CD4-positive, CD25-positive, alpha-beta regulatory T cell (primary cell): ENCODE measurements at regions not wholly inside any gene's neighbourhood (a gene's known extent, or its start where the extent isn't known, plus 50 kb on each side); places are given as distances from the start of the nearest gene placed in this dataset.
A peak's percentile ranks its signal among the peaks of the same experiment; 100 is the strongest.
"Not testable (repeated sequence)": the region's sequence is repeated elsewhere in the genome, so short reads cannot be mapped to it uniquely, and the experiment has no call there.

Experiments used
- ATAC-seq, 2 donors: fragments of 150-1000 bp; cut with Tn5 transposase; one replicate each; pipeline ENCODE4 v1.10.0; 2021; ENCODE audit warnings: low read depth in 2 of 2, moderate number of reproducible peaks in 2 of 2, moderate library complexity in 1 of 2
- DNase-seq, 3 donors: peaks; one replicate each; pipeline versions ENCODE4 v3.0.0 to v3.0.0-alpha.2; 2012 to 2022; ENCODE audit warnings: mixed read lengths in 1 of 3
- H3K27ac ChIP-seq: one replicate; pipeline ENCODE4 v1.7.0; 2013; ENCODE audit warnings: mild to moderate bottlenecking, low read length; ENCODE audit not compliant: insufficient read depth, poor library complexity, severe bottlenecking
- H3K27me3 ChIP-seq: one replicate; pipeline ENCODE4 v1.7.0; 2013; ENCODE audit warnings: low read length; ENCODE audit not compliant: control insufficient read depth, insufficient read depth
- H3K36me3 ChIP-seq: one replicate; pipeline ENCODE4 v1.7.0; 2013; ENCODE audit warnings: mild to moderate bottlenecking, low read length, moderate library complexity; ENCODE audit not compliant: control insufficient read depth, insufficient read depth
- H3K4me1 ChIP-seq: 2 replicates; pipeline ENCODE4 v1.7.0; 2013; ENCODE audit warnings: mild to moderate bottlenecking, low read length; ENCODE audit not compliant: insufficient read depth, control insufficient read depth, poor library complexity, severe bottlenecking
- H3K4me3 ChIP-seq: one replicate; pipeline ENCODE4 v1.7.0; 2013; ENCODE audit warnings: low read depth, mild to moderate bottlenecking, low read length, moderate library complexity
- H3K9me3 ChIP-seq, 2 experiments: 1 replicate in 1 of 2; 2 replicates in 1 of 2; pipeline ENCODE4 v1.7.0; 2013; ENCODE audit warnings: low read length in 2 of 2, mild to moderate bottlenecking in 1 of 2, moderate library complexity in 1 of 2; ENCODE audit not compliant: control insufficient read depth in 2 of 2
- H3K27ac Mint-ChIP-seq, 3 donors: one replicate each; pipeline ENCODE4 v1.8.0; 2020 to 2022; ENCODE audit warnings: mild to moderate bottlenecking in 3 of 3, mixed read lengths in 3 of 3, moderate library complexity in 2 of 3
- H3K27me3 Mint-ChIP-seq: one replicate; pipeline ENCODE4 v1.8.0; 2022; ENCODE audit warnings: mild to moderate bottlenecking, mixed read lengths
- H3K36me3 Mint-ChIP-seq: one replicate; pipeline ENCODE4 v1.8.0; 2020; ENCODE audit warnings: mixed read lengths
- H3K4me1 Mint-ChIP-seq, 4 donors: one replicate each; pipeline ENCODE4 v1.8.0; 2020 to 2022; ENCODE audit warnings: mixed read lengths in 4 of 4, mild to moderate bottlenecking in 1 of 4
- H3K4me3 Mint-ChIP-seq, 4 donors: one replicate each; pipeline ENCODE4 v1.8.0; 2020 to 2022; ENCODE audit warnings: mild to moderate bottlenecking in 4 of 4, mixed read lengths in 4 of 4, moderate library complexity in 3 of 4
- H3K9me3 Mint-ChIP-seq, 7 donors: one replicate each; pipeline ENCODE4 v1.8.0; 2020 to 2022; ENCODE audit warnings: mixed read lengths in 7 of 7, mild to moderate bottlenecking in 3 of 7, moderate library complexity in 2 of 7

GRCh38 chr2:91772240-91772937, 3080.9 kb downstream of the RPIA start:
- not testable (repeated sequence) for H3K27me3 Mint-ChIP-seq, H3K27ac ChIP-seq, H3K36me3 ChIP-seq, H3K27ac Mint-ChIP-seq, H3K4me1 Mint-ChIP-seq, H3K4me3 ChIP-seq, H3K4me1 ChIP-seq, H3K9me3 Mint-ChIP-seq, DNase-seq, H3K9me3 ChIP-seq, H3K4me3 Mint-ChIP-seq, H3K36me3 Mint-ChIP-seq, H3K27me3 ChIP-seq
- peak in 1 of 2 donors; percentile 13 for ATAC-seq

GRCh38 chr2:91773810-91774209, 3082.3 kb downstream of the RPIA start:
- not testable (repeated sequence) for DNase-seq, H3K27ac ChIP-seq, H3K27ac Mint-ChIP-seq, H3K4me3 Mint-ChIP-seq, H3K36me3 ChIP-seq, ATAC-seq, H3K36me3 Mint-ChIP-seq, H3K27me3 Mint-ChIP-seq, H3K9me3 Mint-ChIP-seq, H3K27me3 ChIP-seq, H3K4me1 Mint-ChIP-seq, H3K4me3 ChIP-seq, H3K4me1 ChIP-seq, H3K9me3 ChIP-seq

GRCh38 chr2:91775193-91775592, 3083.7 kb downstream of the RPIA start:
- H3K36me3 Mint-ChIP-seq, H3K27me3 Mint-ChIP-seq, DNase-seq, H3K27ac ChIP-seq, H3K4me1 Mint-ChIP-seq, H3K4me3 ChIP-seq, H3K36me3 ChIP-seq, ATAC-seq, H3K4me3 Mint-ChIP-seq, H3K27ac Mint-ChIP-seq, H3K27me3 ChIP-seq, H3K9me3 Mint-ChIP-seq, H3K4me1 ChIP-seq, H3K9me3 ChIP-seq: not testable (repeated sequence)

- H3K36me3 ChIP-seq, ATAC-seq, H3K9me3 Mint-ChIP-seq, H3K4me3 Mint-ChIP-seq, H3K27me3 Mint-ChIP-seq, H3K9me3 ChIP-seq, H3K4me3 ChIP-seq, H3K36me3 Mint-ChIP-seq, H3K27ac ChIP-seq, DNase-seq, H3K27me3 ChIP-seq, H3K27ac Mint-ChIP-seq, H3K4me1 Mint-ChIP-seq, H3K4me1 ChIP-seq: not testable (repeated sequence)
Measured at GRCh38 chr2:91780324-91780723, 3088.9 kb downstream of the RPIA start.

- H3K4me1 Mint-ChIP-seq, DNase-seq, H3K27me3 Mint-ChIP-seq: not testable (repeated sequence)
Measured at GRCh38 chr2:91809391-91809790, 3061.8 kb upstream of the TEKT4 start.

GRCh38 chr2:91839904-91840868, 3031.0 kb upstream of the TEKT4 start:
- no peak for DNase-seq
- peaks cover 0 to 5% (median 1%) of the 10 kb centered on the region in 4 donors for H3K4me1 Mint-ChIP-seq
- H3K27me3 Mint-ChIP-seq, result peaks cover 5% of the 10 kb centered on the region
- H3K27ac ChIP-seq, result no peak overlapping the region
- no peak overlapping the region for H3K4me3 ChIP-seq
- no peaks in the 10 kb centered on the region for H3K4me1 ChIP-seq
- peaks cover 0 to 2% (median 0%) of the 10 kb centered on the region in 7 donors for H3K9me3 Mint-ChIP-seq
- no peak for ATAC-seq
- no peak overlapping the region for H3K27ac Mint-ChIP-seq
- no peaks in the 10 kb centered on the region for H3K27me3 ChIP-seq
- H3K36me3 Mint-ChIP-seq, result no peaks in the 10 kb centered on the region
- no peaks in the 10 kb centered on the region for H3K9me3 ChIP-seq
- H3K36me3 ChIP-seq, result no peaks in the 10 kb centered on the region
- no peak overlapping the region for H3K4me3 Mint-ChIP-seq

More at GRCh38 chr2:91809391-91809790, 3061.8 kb upstream of the TEKT4 start:
- not testable (repeated sequence) for H3K4me1 ChIP-seq, H3K4me3 Mint-ChIP-seq, H3K27ac Mint-ChIP-seq, H3K36me3 ChIP-seq, H3K4me3 ChIP-seq, H3K36me3 Mint-ChIP-seq, H3K9me3 ChIP-seq, H3K27ac ChIP-seq, H3K27me3 ChIP-seq, ATAC-seq, H3K9me3 Mint-ChIP-seq

GRCh38 chr2:91842264-91842663, 3029.0 kb upstream of the TEKT4 start:
- peaks cover 10% of the 10 kb centered on the region for H3K27me3 Mint-ChIP-seq
- H3K36me3 Mint-ChIP-seq, H3K4me1 Mint-ChIP-seq, ATAC-seq, H3K27me3 ChIP-seq, H3K36me3 ChIP-seq, H3K9me3 ChIP-seq, DNase-seq, H3K4me3 Mint-ChIP-seq, H3K9me3 Mint-ChIP-seq, H3K27ac ChIP-seq, H3K27ac Mint-ChIP-seq, H3K4me3 ChIP-seq, H3K4me1 ChIP-seq: not testable (repeated sequence)

- not testable (repeated sequence) for H3K9me3 ChIP-seq, H3K27ac Mint-ChIP-seq, H3K4me1 ChIP-seq, H3K27ac ChIP-seq, ATAC-seq, H3K36me3 ChIP-seq, H3K36me3 Mint-ChIP-seq, H3K27me3 ChIP-seq, H3K4me1 Mint-ChIP-seq, DNase-seq, H3K4me3 Mint-ChIP-seq, H3K4me3 ChIP-seq, H3K9me3 Mint-ChIP-seq
- peaks cover 10% of the 10 kb centered on the region for H3K27me3 Mint-ChIP-seq
Measured at GRCh38 chr2:91842913-91843312, 3028.3 kb upstream of the TEKT4 start.
